GM18907 (cell line): ENCODE measurements at regions not wholly inside any gene's neighbourhood (a gene's known extent, or its start where the extent isn't known, plus 50 kb on each side); places are given as distances from the start of the nearest gene placed in this dataset.
"Not testable (repeated sequence)": the region's sequence is repeated elsewhere in the genome, so short reads cannot be mapped to it uniquely, and the experiment has no call there.

Experiments
- ATAC-seq: cut with Tn5 transposase; IDR thresholded peaks from one replicate; pipeline ENCODE4 v1.9.1; 2021; ENCODE audit warnings: mild to moderate bottlenecking, moderate library complexity; ENCODE audit not compliant: unreplicated experiment

GRCh38 chr12:38016602-38017001, 300.0 kb upstream of the ALG10B start:
- no peak for ATAC-seq

- no peak for ATAC-seq
These were observed 290.7 kb upstream of the ALG10B start for GRCh38 chr12:38025916-38026315.

- no peak for ATAC-seq
These were observed 263.5 kb upstream of the ALG10B start for GRCh38 chr12:38053113-38053512.

GRCh38 chr12:38053655-38054464, 262.7 kb upstream of the ALG10B start:
- no peak for ATAC-seq

GRCh38 chr12:38056701-38057689, 259.6 kb upstream of the ALG10B start:
- ATAC-seq: no peak

GRCh38 chr12:38099686-38100085, 216.9 kb upstream of the ALG10B start:
- ATAC-seq: no peak

- no peak for ATAC-seq
These were observed 214.8 kb upstream of the ALG10B start for GRCh38 chr12:38101753-38102152.

- no peak for ATAC-seq
These were observed 214.4 kb upstream of the ALG10B start for GRCh38 chr12:38102197-38102596.

- no peak for ATAC-seq
These were observed 206.4 kb upstream of the ALG10B start for GRCh38 chr12:38110026-38110699.

- ATAC-seq: no peak
These were observed 202.6 kb upstream of the ALG10B start for GRCh38 chr12:38113991-38114390.

GRCh38 chr12:38116968-38117367, 199.6 kb upstream of the ALG10B start:
- no peak for ATAC-seq

GRCh38 chr12:38118632-38119031, 197.9 kb upstream of the ALG10B start:
- ATAC-seq: no peak

GRCh38 chr12:38120438-38120837, 196.1 kb upstream of the ALG10B start:
- no peak for ATAC-seq

- ATAC-seq: not testable (repeated sequence)
These were observed 193.5 kb upstream of the ALG10B start for GRCh38 chr12:38123028-38123427.

- no peak for ATAC-seq
These were observed 192.9 kb upstream of the ALG10B start for GRCh38 chr12:38123566-38124246.

GRCh38 chr12:38124247-38125012, 192.1 kb upstream of the ALG10B start:
- ATAC-seq: no peak

GRCh38 chr12:38132139-38132538, 184.4 kb upstream of the ALG10B start:
- no peak for ATAC-seq

- ATAC-seq: no peak
These were observed 179.3 kb upstream of the ALG10B start for GRCh38 chr12:38137287-38137686.

- ATAC-seq: no peak
These were observed 178.9 kb upstream of the ALG10B start for GRCh38 chr12:38137716-38138115.
